ENCODE measurements at regions not wholly inside any gene's neighbourhood (a gene's known extent, or its start where the extent isn't known, plus 50 kb on each side); places are given as distances from the start of the nearest gene placed in this dataset.

- Histone ChIP-seq H3K4me3 (ENCODE audit: insufficient read depth, low read depth, low read length) (no peak overlapping the region), H3K27me3 (ENCODE audit: control insufficient read depth, insufficient read depth, low read length, poor library complexity, severe bottlenecking) (no peaks in the 10 kb centered on the region), H3K9me3 (ENCODE audit: control insufficient read depth, low read length) (no peaks in the 10 kb centered on the region), H3K36me3 (ENCODE audit: control insufficient read depth, insufficient read depth, low read length) (no peaks in the 10 kb centered on the region), H3K4me1 (ENCODE audit: control insufficient read depth, insufficient read depth, low read length) (no peaks in the 10 kb centered on the region), H3K27ac (ENCODE audit: insufficient read depth, low read depth, low read length, poor library complexity, severe bottlenecking) (no peak overlapping the region)
- 86 to 100% methylated on average over 1 of the region's 1 CpG for WGBS, 2 experiments
Measured at GRCh38 chr6:134602123-134602522, 284.2 kb upstream of the SGK1 start.

GRCh38 chr6:134600671-134601070 lies 282.8 kb upstream of the SGK1 start:
- Histone ChIP-seq H3K9me3 (ENCODE audit: control insufficient read depth, low read length) (no peaks in the 10 kb centered on the region), H3K27me3 (ENCODE audit: control insufficient read depth, insufficient read depth, low read length, poor library complexity, severe bottlenecking) (no peaks in the 10 kb centered on the region), H3K4me1 (ENCODE audit: control insufficient read depth, insufficient read depth, low read length) (no peaks in the 10 kb centered on the region), H3K36me3 (ENCODE audit: control insufficient read depth, insufficient read depth, low read length) (no peaks in the 10 kb centered on the region), H3K4me3 (ENCODE audit: insufficient read depth, low read depth, low read length) (no peak overlapping the region), H3K27ac (ENCODE audit: insufficient read depth, low read depth, low read length, poor library complexity, severe bottlenecking) (no peak overlapping the region)
- 79 to 80% methylated on average over 7 of the region's 7 CpGs for WGBS, 2 experiments

GRCh38 chr6:134599079-134599478 lies 281.2 kb upstream of the SGK1 start:
- Histone ChIP-seq H3K27me3 (ENCODE audit: control insufficient read depth, insufficient read depth, low read length, poor library complexity, severe bottlenecking) (no peaks in the 10 kb centered on the region), H3K36me3 (ENCODE audit: control insufficient read depth, insufficient read depth, low read length) (no peaks in the 10 kb centered on the region), H3K9me3 (ENCODE audit: control insufficient read depth, low read length) (no peaks in the 10 kb centered on the region), H3K4me1 (ENCODE audit: control insufficient read depth, insufficient read depth, low read length) (no peaks in the 10 kb centered on the region), H3K4me3 (ENCODE audit: insufficient read depth, low read depth, low read length) (no peak overlapping the region), H3K27ac (ENCODE audit: insufficient read depth, low read depth, low read length, poor library complexity, severe bottlenecking) (no peak overlapping the region)
- 90 to 92% methylated on average over 3 of the region's 3 CpGs for WGBS, 2 experiments

- Histone ChIP-seq H3K4me1 (ENCODE audit: control insufficient read depth, insufficient read depth, low read length) (no peaks in the 10 kb centered on the region), H3K36me3 (ENCODE audit: control insufficient read depth, insufficient read depth, low read length) (no peaks in the 10 kb centered on the region), H3K27ac (ENCODE audit: insufficient read depth, low read depth, low read length, poor library complexity, severe bottlenecking) (no peak overlapping the region), H3K27me3 (ENCODE audit: control insufficient read depth, insufficient read depth, low read length, poor library complexity, severe bottlenecking) (no peaks in the 10 kb centered on the region), H3K4me3 (ENCODE audit: insufficient read depth, low read depth, low read length) (no peak overlapping the region), H3K9me3 (ENCODE audit: control insufficient read depth, low read length) (no peaks in the 10 kb centered on the region)
- WGBS, 2 experiments = 93 to 96% methylated on average over 1 of the region's 1 CpG
Measured at GRCh38 chr6:134596191-134596590, 278.3 kb upstream of the SGK1 start.

GRCh38 chr6:134594881-134595280 lies 277.0 kb upstream of the SGK1 start:
- WGBS, 2 experiments = 94 to 100% methylated on average over 1 of the region's 1 CpG
- Histone ChIP-seq H3K27ac (ENCODE audit: insufficient read depth, low read depth, low read length, poor library complexity, severe bottlenecking) (no peak overlapping the region), H3K4me1 (ENCODE audit: control insufficient read depth, insufficient read depth, low read length) (no peaks in the 10 kb centered on the region), H3K4me3 (ENCODE audit: insufficient read depth, low read depth, low read length) (no peak overlapping the region), H3K27me3 (ENCODE audit: control insufficient read depth, insufficient read depth, low read length, poor library complexity, severe bottlenecking) (no peaks in the 10 kb centered on the region), H3K9me3 (ENCODE audit: control insufficient read depth, low read length) (no peaks in the 10 kb centered on the region), H3K36me3 (ENCODE audit: control insufficient read depth, insufficient read depth, low read length) (no peaks in the 10 kb centered on the region)

GRCh38 chr6:134593887-134594286 lies 276.0 kb upstream of the SGK1 start:
- WGBS, 2 experiments = 91 to 92% methylated on average over 7 of the region's 7 CpGs
- H3K27ac ChIP-seq (ENCODE audit: insufficient read depth, low read depth, low read length, poor library complexity, severe bottlenecking) = no peak overlapping the region

GRCh38 chr6:134593442-134593841 lies 275.5 kb upstream of the SGK1 start:
- 96% methylated on average over 3 of the region's 3 CpGs for WGBS, 2 experiments

More at GRCh38 chr6:134593887-134594286, 276.0 kb upstream of the SGK1 start:
- Histone ChIP-seq H3K9me3 (ENCODE audit: control insufficient read depth, low read length) (no peaks in the 10 kb centered on the region), H3K27me3 (ENCODE audit: control insufficient read depth, insufficient read depth, low read length, poor library complexity, severe bottlenecking) (no peaks in the 10 kb centered on the region), H3K36me3 (ENCODE audit: control insufficient read depth, insufficient read depth, low read length) (no peaks in the 10 kb centered on the region), H3K4me3 (ENCODE audit: insufficient read depth, low read depth, low read length) (no peak overlapping the region), H3K4me1 (ENCODE audit: control insufficient read depth, insufficient read depth, low read length) (no peaks in the 10 kb centered on the region)

GRCh38 chr6:134593024-134593423 lies 275.1 kb upstream of the SGK1 start:
- Histone ChIP-seq H3K4me3 (ENCODE audit: insufficient read depth, low read depth, low read length) (no peak overlapping the region), H3K9me3 (ENCODE audit: control insufficient read depth, low read length) (no peaks in the 10 kb centered on the region), H3K27me3 (ENCODE audit: control insufficient read depth, insufficient read depth, low read length, poor library complexity, severe bottlenecking) (no peaks in the 10 kb centered on the region), H3K4me1 (ENCODE audit: control insufficient read depth, insufficient read depth, low read length) (no peaks in the 10 kb centered on the region), H3K36me3 (ENCODE audit: control insufficient read depth, insufficient read depth, low read length) (no peaks in the 10 kb centered on the region), H3K27ac (ENCODE audit: insufficient read depth, low read depth, low read length, poor library complexity, severe bottlenecking) (no peak overlapping the region)
- 82 to 90% methylated on average over 1 of the region's 1 CpG for WGBS, 2 experiments

More at GRCh38 chr6:134593442-134593841, 275.5 kb upstream of the SGK1 start:
- Histone ChIP-seq H3K27ac (ENCODE audit: insufficient read depth, low read depth, low read length, poor library complexity, severe bottlenecking) (no peak overlapping the region), H3K4me1 (ENCODE audit: control insufficient read depth, insufficient read depth, low read length) (no peaks in the 10 kb centered on the region), H3K27me3 (ENCODE audit: control insufficient read depth, insufficient read depth, low read length, poor library complexity, severe bottlenecking) (no peaks in the 10 kb centered on the region), H3K9me3 (ENCODE audit: control insufficient read depth, low read length) (no peaks in the 10 kb centered on the region), H3K4me3 (ENCODE audit: insufficient read depth, low read depth, low read length) (no peak overlapping the region), H3K36me3 (ENCODE audit: control insufficient read depth, insufficient read depth, low read length) (no peaks in the 10 kb centered on the region)

GRCh38 chr6:134590449-134590848 lies 272.5 kb upstream of the SGK1 start:
- no peaks in the 10 kb centered on the region for H3K4me1 ChIP-seq (ENCODE audit: control insufficient read depth, insufficient read depth, low read length)
- no peaks in the 10 kb centered on the region for H3K9me3 ChIP-seq (ENCODE audit: control insufficient read depth, low read length)
- H3K27ac ChIP-seq (ENCODE audit: insufficient read depth, low read depth, low read length, poor library complexity, severe bottlenecking) = no peak overlapping the region
- 92 to 96% methylated on average over 6 to 7 of the region's 7 CpGs for WGBS, 2 experiments
- H3K36me3 ChIP-seq (ENCODE audit: control insufficient read depth, insufficient read depth, low read length) = no peaks in the 10 kb centered on the region
- no peak overlapping the region for H3K4me3 ChIP-seq (ENCODE audit: insufficient read depth, low read depth, low read length)
- H3K27me3 ChIP-seq (ENCODE audit: control insufficient read depth, insufficient read depth, low read length, poor library complexity, severe bottlenecking) = no peaks in the 10 kb centered on the region

- no peak overlapping the region for H3K27ac ChIP-seq (ENCODE audit: insufficient read depth, low read depth, low read length, poor library complexity, severe bottlenecking)
- no peak overlapping the region for H3K4me3 ChIP-seq (ENCODE audit: insufficient read depth, low read depth, low read length)
- no peaks in the 10 kb centered on the region for H3K4me1 ChIP-seq (ENCODE audit: control insufficient read depth, insufficient read depth, low read length)
- WGBS, 2 experiments = 85 to 87% methylated on average over 5 of the region's 5 CpGs
- no peaks in the 10 kb centered on the region for H3K9me3 ChIP-seq (ENCODE audit: control insufficient read depth, low read length)
- H3K27me3 ChIP-seq (ENCODE audit: control insufficient read depth, insufficient read depth, low read length, poor library complexity, severe bottlenecking) = no peaks in the 10 kb centered on the region
- H3K36me3 ChIP-seq (ENCODE audit: control insufficient read depth, insufficient read depth, low read length) = no peaks in the 10 kb centered on the region
Measured at GRCh38 chr6:134590004-134590403, 272.1 kb upstream of the SGK1 start.

- no peaks in the 10 kb centered on the region for H3K9me3 ChIP-seq (ENCODE audit: control insufficient read depth, low read length)
- no peak overlapping the region for H3K4me3 ChIP-seq (ENCODE audit: insufficient read depth, low read depth, low read length)
- WGBS, 2 experiments = 71% methylated on average over 5 of the region's 5 CpGs
- H3K4me1 ChIP-seq (ENCODE audit: control insufficient read depth, insufficient read depth, low read length) = peaks cover 2% of the 10 kb centered on the region
- no peaks in the 10 kb centered on the region for H3K27me3 ChIP-seq (ENCODE audit: control insufficient read depth, insufficient read depth, low read length, poor library complexity, severe bottlenecking)
- no peaks in the 10 kb centered on the region for H3K36me3 ChIP-seq (ENCODE audit: control insufficient read depth, insufficient read depth, low read length)
- H3K27ac ChIP-seq (ENCODE audit: insufficient read depth, low read depth, low read length, poor library complexity, severe bottlenecking) = no peak overlapping the region
Measured at GRCh38 chr6:134589512-134589911, 271.6 kb upstream of the SGK1 start.

Data from ectodermal cell (in vitro differentiated cells).